Activated T-cell treated with anti-CD3 and anti-CD28 coated beads for 24 hours (primary cell): ENCODE measurements at regions not wholly inside any gene's neighbourhood (a gene's known extent, or its start where the extent isn't known, plus 50 kb on each side); places are given as distances from the start of the nearest gene placed in this dataset.

Experiments
- DNase-seq: peaks from one replicate; pipeline ENCODE4 v3.0.0-alpha.2; 2020; ENCODE audit warnings: low read depth

GRCh38 chr3:16809482-16809881 is 75.3 kb upstream of the PLCL2 start:
- DNase-seq: no peak

GRCh38 chr3:16809993-16810392 is 74.8 kb upstream of the PLCL2 start:
- DNase-seq: no peak

GRCh38 chr3:16810593-16811367 is 74.0 kb upstream of the PLCL2 start:
- no peak for DNase-seq

GRCh38 chr3:16811950-16812349 is 72.8 kb upstream of the PLCL2 start:
- DNase-seq: no peak

- no peak for DNase-seq
These were observed 71.4 kb upstream of the PLCL2 start for GRCh38 chr3:16813336-16813735.

- no peak for DNase-seq
These were observed 68.5 kb upstream of the PLCL2 start for GRCh38 chr3:16816048-16816780.

GRCh38 chr3:16817197-16817596 is 67.6 kb upstream of the PLCL2 start:
- no peak for DNase-seq

GRCh38 chr3:16818194-16818593 is 66.6 kb upstream of the PLCL2 start:
- no peak for DNase-seq

- no peak for DNase-seq
These were observed 65.8 kb upstream of the PLCL2 start for GRCh38 chr3:16818945-16819344.

GRCh38 chr3:16820485-16820884 is 64.3 kb upstream of the PLCL2 start:
- DNase-seq: no peak

GRCh38 chr3:16821053-16821452 is 63.7 kb upstream of the PLCL2 start:
- DNase-seq: no peak

GRCh38 chr3:16824081-16824696 is 60.6 kb upstream of the PLCL2 start:
- no peak for DNase-seq

GRCh38 chr3:16825617-16826204 is 59.0 kb upstream of the PLCL2 start:
- DNase-seq: no peak

- peak; percentile 19 for DNase-seq
These were observed 55.9 kb upstream of the PLCL2 start for GRCh38 chr3:16828815-16829214.

GRCh38 chr3:16831846-16832245 is 52.9 kb upstream of the PLCL2 start:
- no peak for DNase-seq

- no peak for DNase-seq
These were observed 50.5 kb upstream of the PLCL2 start for GRCh38 chr3:16834214-16834613.

GRCh38 chr3:16834753-16835152 is 50.0 kb upstream of the PLCL2 start:
- DNase-seq: no peak
